ENCODE measurements at regions not wholly inside any gene's neighbourhood (a gene's known extent, or its start where the extent isn't known, plus 50 kb on each side); places are given as distances from the start of the nearest gene placed in this dataset.

DNA sequence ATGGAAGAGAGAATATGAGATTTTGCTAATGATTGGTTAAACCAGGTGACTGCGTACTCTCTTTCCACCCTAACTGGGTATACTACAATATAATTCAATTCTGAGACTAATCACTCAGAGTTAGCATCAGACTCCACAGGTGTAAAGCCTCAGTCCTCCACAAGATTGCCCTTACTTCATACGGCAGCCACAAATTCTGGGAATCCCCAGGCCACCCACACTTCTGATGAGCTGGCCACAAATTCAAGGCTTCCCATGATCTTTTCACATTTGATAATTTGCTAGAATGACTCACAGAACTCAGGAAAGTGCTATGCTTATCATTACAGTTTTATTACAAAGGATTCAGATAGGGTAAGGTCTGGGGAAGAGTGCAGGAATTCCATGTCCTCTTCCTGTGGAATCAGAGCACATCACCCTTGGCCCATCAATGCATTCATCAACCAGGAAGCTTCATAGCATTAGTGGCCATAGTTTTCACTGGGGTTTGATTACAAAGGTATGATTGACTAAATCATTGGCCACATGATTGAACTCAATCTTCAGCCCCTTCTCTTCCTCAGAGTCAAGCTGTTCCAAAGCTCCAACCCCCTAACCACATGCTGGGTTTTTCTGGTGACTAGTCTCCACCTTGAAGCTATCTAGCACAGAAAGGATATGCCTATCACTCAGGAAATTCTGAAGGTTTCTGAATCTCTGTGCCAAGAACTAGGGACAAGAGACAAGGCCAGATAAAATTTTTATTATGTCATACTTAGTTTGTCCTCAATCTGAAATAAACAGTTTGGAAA is 131.7 kb downstream of the HHIPL2 start:
- H3K4me1 ChIP-seq (ENCODE audit: control insufficient read depth, insufficient read depth, low read length) = no peaks in the 10 kb centered on the region
- no peaks in the 10 kb centered on the region for H3K27me3 ChIP-seq (ENCODE audit: control insufficient read depth, insufficient read depth, low read length)
- H3K4me3 ChIP-seq (ENCODE audit: low read length) = no peak overlapping the region
- no peak overlapping the region for H3K27ac ChIP-seq (ENCODE audit: low read length)
- no peaks in the 10 kb centered on the region for H3K9me3 ChIP-seq (ENCODE audit: control insufficient read depth, low read depth, low read length)
- WGBS (ENCODE audit: insufficient coverage, low lambda C conversion rate) = no CpG with 5 or more reads among the region's 2 CpGs
- H3K36me3 ChIP-seq (ENCODE audit: control insufficient read depth, insufficient read depth, low read length) = no peaks in the 10 kb centered on the region
- DNase-seq = no peak

DNA sequence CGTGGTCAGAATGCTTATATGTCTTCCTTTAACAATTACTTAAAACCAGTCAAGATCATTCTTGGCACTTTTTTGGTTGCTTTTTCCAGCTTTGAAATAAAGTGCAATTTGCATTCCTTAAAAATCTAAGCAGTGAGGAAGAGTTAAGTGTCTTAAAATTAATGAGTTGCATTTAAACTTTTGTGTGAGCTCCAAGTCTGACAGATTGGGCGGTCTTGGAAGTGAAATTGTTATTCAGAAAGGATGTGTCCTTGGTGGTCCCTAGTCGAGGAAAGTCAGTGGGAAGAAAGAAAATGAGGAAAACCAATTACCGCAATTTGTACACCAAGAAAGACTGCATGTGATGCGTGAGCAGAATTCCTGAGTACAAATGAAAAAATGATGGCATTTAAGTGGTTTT is 132.5 kb downstream of the HHIPL2 start:
- Histone ChIP-seq H3K9me3 (ENCODE audit: control insufficient read depth, low read depth, low read length) (no peaks in the 10 kb centered on the region), H3K36me3 (ENCODE audit: control insufficient read depth, insufficient read depth, low read length) (no peaks in the 10 kb centered on the region), H3K4me3 (ENCODE audit: low read length) (no peak overlapping the region), H3K27ac (ENCODE audit: low read length) (no peak overlapping the region), H3K4me1 (ENCODE audit: control insufficient read depth, insufficient read depth, low read length) (no peaks in the 10 kb centered on the region), H3K27me3 (ENCODE audit: control insufficient read depth, insufficient read depth, low read length) (no peaks in the 10 kb centered on the region)
- 86% methylated on average over 2 of the region's 5 CpGs for WGBS (ENCODE audit: insufficient coverage, low lambda C conversion rate)
- DNase-seq = no peak

- H3K4me1 ChIP-seq (ENCODE audit: control insufficient read depth, insufficient read depth, low read length) = no peaks in the 10 kb centered on the region
- no peaks in the 10 kb centered on the region for H3K9me3 ChIP-seq (ENCODE audit: control insufficient read depth, low read depth, low read length)
- no peak for DNase-seq
- no peaks in the 10 kb centered on the region for H3K36me3 ChIP-seq (ENCODE audit: control insufficient read depth, insufficient read depth, low read length)
- H3K4me3 ChIP-seq (ENCODE audit: low read length) = no peak overlapping the region
- no peak overlapping the region for H3K27ac ChIP-seq (ENCODE audit: low read length)
- H3K27me3 ChIP-seq (ENCODE audit: control insufficient read depth, insufficient read depth, low read length) = no peaks in the 10 kb centered on the region
- WGBS (ENCODE audit: insufficient coverage, low lambda C conversion rate) = 100% methylated on average over 1 of the region's 2 CpGs
These were observed 133.8 kb downstream of the HHIPL2 start for GRCh38 chr1:222413991-222414549.

DNA sequence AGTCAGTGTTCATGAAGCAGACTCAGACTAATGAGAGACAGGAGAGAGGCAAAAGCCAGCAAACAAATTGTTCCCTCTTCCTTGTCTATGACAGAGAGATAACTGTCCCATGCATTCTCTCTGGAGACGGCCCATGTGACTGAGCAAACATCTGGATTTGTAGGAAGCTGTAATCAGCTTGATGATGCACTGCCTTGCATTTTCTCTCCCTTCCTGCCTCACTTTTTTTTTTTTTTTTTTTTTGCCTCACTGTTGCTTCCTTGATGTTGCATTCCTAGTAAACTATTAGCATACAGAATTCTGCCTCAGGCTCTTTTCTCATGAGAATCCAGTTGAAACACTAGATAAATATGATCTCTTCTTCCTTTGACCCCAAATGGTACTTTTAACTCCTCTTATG is 134.5 kb downstream of the HHIPL2 start:
- no peaks in the 10 kb centered on the region for H3K36me3 ChIP-seq (ENCODE audit: control insufficient read depth, insufficient read depth, low read length)
- H3K27ac ChIP-seq (ENCODE audit: low read length) = no peak overlapping the region
- H3K27me3 ChIP-seq (ENCODE audit: control insufficient read depth, insufficient read depth, low read length) = no peaks in the 10 kb centered on the region
- H3K4me3 ChIP-seq (ENCODE audit: low read length) = no peak overlapping the region
- WGBS (ENCODE audit: insufficient coverage, low lambda C conversion rate) = 0% methylated on average over 1 of the region's 1 CpG
- no peaks in the 10 kb centered on the region for H3K9me3 ChIP-seq (ENCODE audit: control insufficient read depth, low read depth, low read length)
- no peak for DNase-seq
- no peaks in the 10 kb centered on the region for H3K4me1 ChIP-seq (ENCODE audit: control insufficient read depth, insufficient read depth, low read length)

DNA sequence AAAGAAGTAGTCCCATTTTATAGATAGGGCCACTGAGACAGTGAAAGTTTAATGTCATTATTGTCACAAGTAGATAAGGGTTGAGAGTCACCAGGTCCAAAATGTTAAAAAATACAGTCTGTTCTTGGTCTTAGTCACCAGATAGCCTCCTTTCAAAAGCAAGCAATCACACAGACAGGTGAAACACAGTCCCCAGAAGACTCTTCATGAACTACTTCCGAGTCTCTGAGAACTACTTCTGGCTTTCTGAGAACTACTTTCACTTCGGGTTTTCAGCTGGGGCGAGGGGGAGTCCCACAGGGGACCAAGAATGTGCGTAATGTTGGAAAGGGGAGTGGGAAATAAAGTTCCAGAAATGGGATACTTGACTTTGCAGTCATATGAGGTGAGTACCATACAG is 143.2 kb downstream of the HHIPL2 start:
- Histone ChIP-seq H3K27ac (ENCODE audit: low read length) (no peak overlapping the region), H3K4me1 (ENCODE audit: control insufficient read depth, insufficient read depth, low read length) (no peaks in the 10 kb centered on the region), H3K9me3 (ENCODE audit: control insufficient read depth, low read depth, low read length) (no peaks in the 10 kb centered on the region), H3K36me3 (ENCODE audit: control insufficient read depth, insufficient read depth, low read length) (no peaks in the 10 kb centered on the region), H3K27me3 (ENCODE audit: control insufficient read depth, insufficient read depth, low read length) (no peaks in the 10 kb centered on the region), H3K4me3 (ENCODE audit: low read length) (no peak overlapping the region)
- 60% methylated on average over 1 of the region's 4 CpGs for WGBS (ENCODE audit: insufficient coverage, low lambda C conversion rate)
- DNase-seq = no peak

- Histone ChIP-seq H3K36me3 (ENCODE audit: control insufficient read depth, insufficient read depth, low read length) (no peaks in the 10 kb centered on the region), H3K4me3 (ENCODE audit: low read length) (no peak overlapping the region), H3K27ac (ENCODE audit: low read length) (no peak overlapping the region), H3K27me3 (ENCODE audit: control insufficient read depth, insufficient read depth, low read length) (no peaks in the 10 kb centered on the region), H3K4me1 (ENCODE audit: control insufficient read depth, insufficient read depth, low read length) (no peaks in the 10 kb centered on the region), H3K9me3 (ENCODE audit: control insufficient read depth, low read depth, low read length) (no peaks in the 10 kb centered on the region)
- DNase-seq = no peak
These were observed 148.7 kb downstream of the HHIPL2 start for GRCh38 chr1:222399197-222399596.

DNA sequence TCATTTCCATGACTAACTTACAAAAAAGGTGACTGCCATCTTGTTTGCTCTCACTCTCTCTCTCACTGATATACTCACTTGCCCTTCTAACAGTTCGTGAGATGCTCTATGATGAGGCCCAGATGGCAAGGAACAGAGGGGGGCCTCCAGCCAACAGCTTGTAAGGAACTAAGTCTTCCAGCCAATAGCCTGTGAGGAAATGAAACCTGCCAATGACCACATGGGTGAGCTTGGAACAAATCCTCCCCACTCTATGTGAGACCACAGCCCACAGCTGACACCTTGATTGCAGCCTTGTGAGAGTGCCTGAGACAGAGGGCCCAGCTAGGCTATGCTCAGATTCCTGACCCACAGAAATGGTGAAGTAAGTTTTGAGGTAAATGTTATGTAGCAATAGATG is 153.7 kb downstream of the HHIPL2 start:
- Histone ChIP-seq H3K9me3 (ENCODE audit: control insufficient read depth, low read depth, low read length) (no peaks in the 10 kb centered on the region), H3K27me3 (ENCODE audit: control insufficient read depth, insufficient read depth, low read length) (no peaks in the 10 kb centered on the region), H3K4me3 (ENCODE audit: low read length) (no peak overlapping the region), H3K27ac (ENCODE audit: low read length) (no peak overlapping the region), H3K36me3 (ENCODE audit: control insufficient read depth, insufficient read depth, low read length) (no peaks in the 10 kb centered on the region), H3K4me1 (ENCODE audit: control insufficient read depth, insufficient read depth, low read length) (no peaks in the 10 kb centered on the region)
- no peak for DNase-seq
- no CpG with 5 or more reads among the region's 1 CpG for WGBS (ENCODE audit: insufficient coverage, low lambda C conversion rate)

DNA sequence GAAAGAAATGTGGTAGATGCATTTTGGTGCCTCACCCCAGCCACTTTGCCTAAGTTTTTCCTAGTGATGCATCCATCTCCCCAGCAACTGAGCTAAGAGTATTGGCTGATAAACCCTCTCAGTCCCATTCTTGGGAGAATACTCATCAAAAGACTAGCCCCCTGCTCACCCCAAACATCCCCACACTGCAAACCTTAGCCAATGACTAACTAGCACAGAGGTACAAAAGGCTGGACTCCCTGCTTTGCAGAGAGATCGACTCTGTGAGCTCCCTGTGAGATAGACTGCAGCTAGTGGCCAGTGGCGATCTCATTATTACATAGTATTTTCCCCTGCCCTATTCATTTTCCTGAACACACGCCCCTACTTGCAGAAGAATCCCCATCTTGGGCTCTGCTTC is 155.3 kb downstream of the HHIPL2 start:
- H3K9me3 ChIP-seq (ENCODE audit: control insufficient read depth, low read depth, low read length) = no peaks in the 10 kb centered on the region
- no CpG with 5 or more reads among the region's 3 CpGs for WGBS (ENCODE audit: insufficient coverage, low lambda C conversion rate)

GRCh38 chr1:222390181-222390580 is 157.7 kb downstream of the HHIPL2 start:
- no peaks in the 10 kb centered on the region for H3K36me3 ChIP-seq (ENCODE audit: control insufficient read depth, insufficient read depth, low read length)
- no peak for DNase-seq
- no peaks in the 10 kb centered on the region for H3K27me3 ChIP-seq (ENCODE audit: control insufficient read depth, insufficient read depth, low read length)
- no peaks in the 10 kb centered on the region for H3K4me1 ChIP-seq (ENCODE audit: control insufficient read depth, insufficient read depth, low read length)
- H3K4me3 ChIP-seq (ENCODE audit: low read length) = no peak overlapping the region
- WGBS (ENCODE audit: insufficient coverage, low lambda C conversion rate) = 100% methylated on average over 1 of the region's 2 CpGs
- H3K27ac ChIP-seq (ENCODE audit: low read length) = no peak overlapping the region
- H3K9me3 ChIP-seq (ENCODE audit: control insufficient read depth, low read depth, low read length) = no peaks in the 10 kb centered on the region

More for the DNA sequence above, 155.3 kb downstream of the HHIPL2 start:
- H3K4me1 ChIP-seq (ENCODE audit: control insufficient read depth, insufficient read depth, low read length) = no peaks in the 10 kb centered on the region
- H3K27ac ChIP-seq (ENCODE audit: low read length) = no peak overlapping the region
- no peaks in the 10 kb centered on the region for H3K36me3 ChIP-seq (ENCODE audit: control insufficient read depth, insufficient read depth, low read length)
- no peaks in the 10 kb centered on the region for H3K27me3 ChIP-seq (ENCODE audit: control insufficient read depth, insufficient read depth, low read length)
- no peak overlapping the region for H3K4me3 ChIP-seq (ENCODE audit: low read length)
- no peak for DNase-seq

- Histone ChIP-seq H3K27me3 (ENCODE audit: control insufficient read depth, insufficient read depth, low read length) (no peaks in the 10 kb centered on the region), H3K4me1 (ENCODE audit: control insufficient read depth, insufficient read depth, low read length) (no peaks in the 10 kb centered on the region), H3K36me3 (ENCODE audit: control insufficient read depth, insufficient read depth, low read length) (no peaks in the 10 kb centered on the region), H3K27ac (ENCODE audit: low read length) (no peak overlapping the region), H3K4me3 (ENCODE audit: low read length) (no peak overlapping the region), H3K9me3 (ENCODE audit: control insufficient read depth, low read depth, low read length) (no peaks in the 10 kb centered on the region)
- no peak for DNase-seq
- WGBS (ENCODE audit: insufficient coverage, low lambda C conversion rate) = no CpG with 5 or more reads among the region's 8 CpGs
These were observed 160.7 kb downstream of the HHIPL2 start for GRCh38 chr1:222387007-222387814.
